ENCODE measurements at regions not wholly inside any gene's neighbourhood (a gene's known extent, or its start where the extent isn't known, plus 50 kb on each side); places are given as distances from the start of the nearest gene placed in this dataset.

DNA sequence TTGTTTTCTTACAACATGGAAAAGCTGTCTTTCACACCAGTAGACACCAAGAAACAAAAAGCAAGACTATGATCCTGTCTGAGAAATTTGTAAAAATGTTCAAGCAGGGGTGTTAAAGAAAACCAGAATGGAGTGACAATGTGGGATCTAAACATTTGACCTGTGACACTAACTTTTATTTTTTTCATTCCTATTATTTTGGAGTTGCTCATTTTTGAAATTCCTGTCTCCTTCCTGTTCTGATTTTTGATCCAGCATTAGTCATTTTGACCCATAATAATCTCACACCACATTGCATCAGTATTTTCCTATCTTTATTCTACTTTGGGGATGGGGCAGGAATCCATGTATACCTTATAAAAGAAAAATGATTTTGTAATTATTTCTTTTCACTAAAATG, 164.2 kb downstream of the DLEU7 start:
- intact Hi-C loops (cut with micrococcal nuclease): no loop called here
- no peaks in the 10 kb centered on the region for H3K27me3 Mint-ChIP-seq (ENCODE audit: insufficient read depth, unreplicated experiment)
- no peak for DNase-seq (ENCODE audit: unreplicated experiment)
- H3K9me3 Mint-ChIP-seq (ENCODE audit: unreplicated experiment): no peaks in the 10 kb centered on the region
- ChIA-PET CTCF (no interaction called here), POLR2A (no interaction called here)
- no TSS peak for BruUV-seq (replicated peaks)
- H3K4me3 Mint-ChIP-seq (ENCODE audit: unreplicated experiment): no peak overlapping the region
- TF ChIP-seq, protein P1, sequence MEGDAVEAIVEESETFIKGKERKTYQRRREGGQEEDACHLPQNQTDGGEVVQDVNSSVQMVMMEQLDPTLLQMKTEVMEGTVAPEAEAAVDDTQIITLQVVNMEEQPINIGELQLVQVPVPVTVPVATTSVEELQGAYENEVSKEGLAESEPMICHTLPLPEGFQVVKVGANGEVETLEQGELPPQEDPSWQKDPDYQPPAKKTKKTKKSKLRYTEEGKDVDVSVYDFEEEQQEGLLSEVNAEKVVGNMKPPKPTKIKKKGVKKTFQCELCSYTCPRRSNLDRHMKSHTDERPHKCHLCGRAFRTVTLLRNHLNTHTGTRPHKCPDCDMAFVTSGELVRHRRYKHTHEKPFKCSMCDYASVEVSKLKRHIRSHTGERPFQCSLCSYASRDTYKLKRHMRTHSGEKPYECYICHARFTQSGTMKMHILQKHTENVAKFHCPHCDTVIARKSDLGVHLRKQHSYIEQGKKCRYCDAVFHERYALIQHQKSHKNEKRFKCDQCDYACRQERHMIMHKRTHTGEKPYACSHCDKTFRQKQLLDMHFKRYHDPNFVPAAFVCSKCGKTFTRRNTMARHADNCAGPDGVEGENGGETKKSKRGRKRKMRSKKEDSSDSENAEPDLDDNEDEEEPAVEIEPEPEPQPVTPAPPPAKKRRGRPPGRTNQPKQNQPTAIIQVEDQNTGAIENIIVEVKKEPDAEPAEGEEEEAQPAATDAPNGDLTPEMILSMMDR (IDR thresholded peaks at IDR 0.05; ENCODE audit: unreplicated experiment): no peak
- H3K4me1 Mint-ChIP-seq (ENCODE audit: insufficient read depth, unreplicated experiment): peaks cover 27% of the 10 kb centered on the region
- no peak overlapping the region for H3K27ac Mint-ChIP-seq (ENCODE audit: low read depth, unreplicated experiment)
- H3K36me3 Mint-ChIP-seq (ENCODE audit: insufficient read depth, unreplicated experiment): no peaks in the 10 kb centered on the region

DNA sequence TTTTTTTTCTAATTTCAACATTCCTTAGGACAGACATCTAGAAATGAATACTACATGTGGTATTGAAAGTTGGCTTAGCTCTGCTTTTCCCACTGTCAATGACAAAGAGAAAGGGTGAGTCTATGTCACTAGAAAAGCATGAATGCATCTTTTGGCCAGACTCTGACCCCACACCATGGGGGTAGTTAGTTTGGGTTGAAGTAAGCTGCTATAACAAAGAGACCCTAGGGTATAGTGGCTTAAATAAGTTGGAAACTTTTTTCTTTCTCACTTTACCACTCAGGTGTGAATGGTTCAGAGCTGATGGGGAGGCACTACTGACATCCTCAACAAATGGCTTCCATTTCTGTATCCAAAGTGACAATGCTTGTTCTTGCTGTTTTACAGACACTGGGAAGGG, 161.5 kb downstream of the DLEU7 start:
- no peak for DNase-seq (ENCODE audit: unreplicated experiment)
- Mint-ChIP-seq H3K4me3 (ENCODE audit: unreplicated experiment) (no peak overlapping the region), H3K9me3 (ENCODE audit: unreplicated experiment) (no peaks in the 10 kb centered on the region), H3K4me1 (ENCODE audit: insufficient read depth, unreplicated experiment) (peaks cover 21% of the 10 kb centered on the region), H3K27me3 (ENCODE audit: insufficient read depth, unreplicated experiment) (no peaks in the 10 kb centered on the region), H3K36me3 (ENCODE audit: insufficient read depth, unreplicated experiment) (no peaks in the 10 kb centered on the region), H3K27ac (ENCODE audit: low read depth, unreplicated experiment) (no peak overlapping the region)
- POLR2A ChIA-PET: interaction anchor here (0.7 kb wide), 1 partner anchor 112 kb away, joined by 3 read pairs; no protein-coding TSS in a partner anchor
- BruUV-seq (replicated peaks): no TSS peak
- CTCF ChIA-PET: interaction anchor here (0.7 kb wide), 1 partner anchor 126 kb away, joined by 3 read pairs; no protein-coding TSS in a partner anchor
- TF ChIP-seq, protein P1 (IDR thresholded peaks at IDR 0.05; ENCODE audit: unreplicated experiment): no peak
- intact Hi-C loops (cut with micrococcal nuclease): no loop called here

DNA sequence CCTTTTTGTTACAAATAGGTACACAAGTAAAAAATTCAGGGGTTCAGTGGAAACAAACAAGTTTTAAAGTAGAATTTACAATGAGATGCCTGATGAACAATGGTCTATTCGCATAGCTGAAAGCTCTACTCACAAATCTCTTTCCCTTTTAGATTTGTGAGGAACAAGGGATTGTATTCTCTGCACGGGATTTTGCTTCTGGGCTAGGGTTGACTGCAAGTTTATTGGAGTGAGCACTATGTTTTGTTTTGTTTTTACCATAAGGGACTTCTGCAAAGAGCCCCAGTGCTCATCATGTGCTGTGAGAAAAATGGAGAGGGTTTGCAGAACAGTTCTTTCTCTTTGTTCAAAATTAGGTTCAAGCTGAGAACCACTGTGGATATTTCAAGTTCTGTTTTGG, 160.5 kb downstream of the DLEU7 start:
- Mint-ChIP-seq H3K27ac (ENCODE audit: low read depth, unreplicated experiment) (no peak overlapping the region), H3K4me1 (ENCODE audit: insufficient read depth, unreplicated experiment) (peaks cover 18% of the 10 kb centered on the region)
- CTCF ChIA-PET: no interaction called here

DNA sequence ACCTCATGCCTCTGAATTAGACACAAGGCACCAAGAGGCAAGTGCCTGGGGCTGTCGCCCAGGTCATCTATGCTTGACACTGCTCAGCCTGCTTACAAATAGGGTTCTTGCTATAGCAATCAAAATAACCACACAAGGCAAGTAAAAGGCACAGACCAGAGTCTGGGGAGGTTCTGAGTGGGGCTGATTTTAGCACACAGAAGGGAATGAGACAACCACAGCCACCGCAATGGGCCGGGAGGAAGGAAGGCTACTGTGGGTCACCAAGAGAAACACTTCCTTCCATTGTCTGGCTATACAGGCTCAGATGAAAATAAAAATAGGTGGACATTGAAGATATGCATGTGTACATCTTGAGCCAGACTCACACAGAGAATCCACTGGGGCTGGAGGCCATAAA, 159.1 kb downstream of the DLEU7 start:
- H3K27ac Mint-ChIP-seq (ENCODE audit: low read depth, unreplicated experiment): no peak overlapping the region
- no peaks in the 10 kb centered on the region for H3K36me3 Mint-ChIP-seq (ENCODE audit: insufficient read depth, unreplicated experiment)
- H3K27me3 Mint-ChIP-seq (ENCODE audit: insufficient read depth, unreplicated experiment): no peaks in the 10 kb centered on the region
- CTCF ChIA-PET: no interaction called here
- TF ChIP-seq, protein P1 (IDR thresholded peaks at IDR 0.05; ENCODE audit: unreplicated experiment): no peak
- no peaks in the 10 kb centered on the region for H3K9me3 Mint-ChIP-seq (ENCODE audit: unreplicated experiment)
- H3K4me1 Mint-ChIP-seq (ENCODE audit: insufficient read depth, unreplicated experiment): peaks cover 7% of the 10 kb centered on the region
- no TSS peak for BruUV-seq (replicated peaks)
- intact Hi-C loops (cut with micrococcal nuclease): no loop called here
- DNase-seq (ENCODE audit: unreplicated experiment): no peak
- H3K4me3 Mint-ChIP-seq (ENCODE audit: unreplicated experiment): no peak overlapping the region
- POLR2A ChIA-PET: no interaction called here

More for the DNA sequence above, 160.5 kb downstream of the DLEU7 start:
- no peak overlapping the region for H3K4me3 Mint-ChIP-seq (ENCODE audit: unreplicated experiment)
- no peaks in the 10 kb centered on the region for H3K36me3 Mint-ChIP-seq (ENCODE audit: insufficient read depth, unreplicated experiment)
- intact Hi-C loops (cut with micrococcal nuclease): no loop called here
- POLR2A ChIA-PET: interaction anchor here (1.1 kb wide), 1 partner anchor 43 kb away, joined by 3 read pairs; no protein-coding TSS in a partner anchor
- no peak for DNase-seq (ENCODE audit: unreplicated experiment)
- H3K9me3 Mint-ChIP-seq (ENCODE audit: unreplicated experiment): no peaks in the 10 kb centered on the region
- TF ChIP-seq, protein P1 (IDR thresholded peaks at IDR 0.05; ENCODE audit: unreplicated experiment): no peak
- no peaks in the 10 kb centered on the region for H3K27me3 Mint-ChIP-seq (ENCODE audit: insufficient read depth, unreplicated experiment)
- BruUV-seq (replicated peaks): no TSS peak
